HepG2 (cell line): ENCODE measurements at regions not wholly inside any gene's neighbourhood (a gene's known extent, or its start where the extent isn't known, plus 50 kb on each side); places are given as distances from the start of the nearest gene placed in this dataset.

Experiments
- ATAC-seq: fragments of 200-7000 bp; cut with Tn5 transposase; 3 replicates; pipeline ENCODE4 v1.9.1; 2020; ENCODE audit warnings: mild to moderate bottlenecking, moderate library complexity
- BruUV-seq: library from RNA; stranded (reverse); fragments of 400-500 nt; replicated peaks from 2 replicates; lab custom pipeline; 2021; lab: Mats Ljungman, UMichigan
- CTCF ChIA-PET: fragments of 300-600 bp; formaldehyde crosslinking; extraction: SDS; loops from one replicate; lab custom pipeline; 2021; ENCODE audit warnings: low total read pairs, inconsistent platforms, low intra/inter-chr PET ratio; lab: Yijun Ruan, JAX
- POLR2A ChIA-PET: fragments of 350-600 bp; sonication (Branson Sonifier 250); formaldehyde crosslinking; loops from one replicate; lab custom pipeline; 2020; ENCODE audit warnings: antibody characterized with exemption, inconsistent platforms; lab: Yijun Ruan, JAX
- DNase-seq: peaks from one replicate; pipeline ENCODE4 v3.0.0-alpha.2; 2015; ENCODE audit warnings: low spot score
- FAIRE-seq: peaks from 3 replicates; lab custom pipeline; 2011; peaks lifted over from hg19 to GRCh38; lab: Jason Lieb, UNC
- H2AFZ ChIP-seq: one replicate; pipeline ENCODE4 v1.6.1; 2011; ENCODE audit warnings: low read length, inconsistent platforms
- H3K27ac ChIP-seq: fragments of 300-600 bp; 3 replicates; pipeline ENCODE4 v1.8.0; 2011; ENCODE audit warnings: mixed run types, mild to moderate bottlenecking, mixed read lengths, low read length, inconsistent platforms; ENCODE audit not compliant: insufficient read depth; ENCODE audit errors: extremely low read length
- H3K27me3 ChIP-seq, 2 experiments: fragments of 200-600 bp in 1 of 2; 2 replicates in 1 of 2; 3 replicates in 1 of 2; pipeline versions ENCODE4 v1.6.0 to v1.8.0; 2011; ENCODE audit warnings: low read length in 2 of 2, mild to moderate bottlenecking in 2 of 2, moderate library complexity in 2 of 2, inconsistent platforms in 1 of 2; ENCODE audit not compliant: insufficient read depth in 2 of 2, control insufficient read depth in 1 of 2
- H3K36me3 ChIP-seq, 2 experiments: fragments of 200-600 bp in 1 of 2; replicated peaks in 1 of 2; 2 replicates in 1 of 2; 3 replicates in 1 of 2; pipeline versions ENCODE4 v1.5.1 to v1.8.0; 2011; ENCODE audit warnings: low read length in 2 of 2, inconsistent platforms in 1 of 2; ENCODE audit not compliant: insufficient read depth in 2 of 2, control insufficient read depth in 1 of 2
- H3K4me1 ChIP-seq: 2 replicates; pipeline ENCODE4 v1.5.1; 2012; ENCODE audit warnings: low read length, inconsistent platforms; ENCODE audit not compliant: insufficient read depth
- H3K4me2 ChIP-seq: 2 replicates; pipeline ENCODE4 v1.6.0; 2011; ENCODE audit warnings: low read depth, low read length, inconsistent platforms
- H3K4me3 ChIP-seq, 3 experiments: fragments of 200-600 bp in 1 of 3; sonication (generic), shearing (Covaris generic) in 1 of 3; replicated peaks in 1 of 3; 2 replicates each; pipeline ENCODE4 v1.5.1; 2011 to 2016; ENCODE audit warnings: low read length in 3 of 3, inconsistent platforms in 2 of 3, low read depth in 2 of 3, mild to moderate bottlenecking in 2 of 3, control low read depth in 1 of 3, mixed read lengths in 1 of 3; ENCODE audit not compliant: insufficient read depth in 1 of 3
- H3K79me2 ChIP-seq: one replicate; pipeline ENCODE4 v1.6.1; 2011; ENCODE audit warnings: low read length, inconsistent platforms; ENCODE audit not compliant: insufficient read depth
- H3K9ac ChIP-seq: 2 replicates; pipeline ENCODE4 v1.6.0; 2011; ENCODE audit warnings: mild to moderate bottlenecking, low read depth, low read length, inconsistent platforms; ENCODE audit not compliant: insufficient read depth
- H3K9me3 ChIP-seq: 2 replicates; pipeline ENCODE4 v1.5.1; 2012; ENCODE audit warnings: mild to moderate bottlenecking, low read length
- H4K20me1 ChIP-seq: 2 replicates; pipeline ENCODE4 v1.6.0; 2011; ENCODE audit warnings: inconsistent platforms, mild to moderate bottlenecking, low read length, moderate library complexity; ENCODE audit not compliant: insufficient read depth
- ARID2 ChIP-seq: sonication (generic); formaldehyde crosslinking; IDR thresholded peaks from 2 replicates; pipeline ENCODE4 v1.8.1; 2022; ENCODE audit warnings: mild to moderate bottlenecking, missing genetic modification reagents, borderline replicate concordance
- CENPX ChIP-seq: sonication (generic); formaldehyde crosslinking; IDR thresholded peaks from 2 replicates; pipeline ENCODE4 v1.9.0; 2021; ENCODE audit warnings: mild to moderate bottlenecking, missing genetic modification reagents, moderate library complexity
- FOXP4 ChIP-seq: sonication (generic); formaldehyde crosslinking; IDR thresholded peaks from 2 replicates; pipeline ENCODE4 v1.4.0; 2020; ENCODE audit warnings: missing genetic modification reagents
- KAT8 ChIP-seq: IDR thresholded peaks from 2 replicates; pipeline ENCODE4 v1.6.1; 2016; ENCODE audit warnings: missing genetic modification reagents, missing compliant biosample characterization
- MLXIP ChIP-seq: sonication (generic); formaldehyde crosslinking; IDR thresholded peaks from 2 replicates; pipeline ENCODE4 v1.9.0; 2021; ENCODE audit warnings: missing genetic modification reagents, borderline replicate concordance
- PAX8 ChIP-seq: sonication (generic); formaldehyde crosslinking; IDR thresholded peaks from 2 replicates; pipeline ENCODE4 v1.8.0; 2022; ENCODE audit warnings: mild to moderate bottlenecking, missing genetic modification reagents, borderline replicate concordance
- SRF ChIP-seq: IDR thresholded peaks from 2 replicates; pipeline ENCODE4 v1.6.1; 2011; ENCODE audit warnings: mild to moderate bottlenecking, low read depth, low read length, moderate library complexity
- STAG1 ChIP-seq: sonication (generic); formaldehyde crosslinking; IDR thresholded peaks from 2 replicates; pipeline ENCODE4 v1.4.0; 2020; ENCODE audit warnings: missing genetic modification reagents
- TARDBP ChIP-seq: sonication (generic); formaldehyde crosslinking; IDR thresholded peaks from 2 replicates; pipeline ENCODE4 v1.8.0; 2022; ENCODE audit warnings: mild to moderate bottlenecking, missing genetic modification reagents
- ZNF501 ChIP-seq: sonication (generic); formaldehyde crosslinking; IDR thresholded peaks from 2 replicates; pipeline ENCODE4 v1.5.1; 2020; ENCODE audit warnings: mild to moderate bottlenecking, moderate library complexity, missing genetic modification reagents
- ZNF577 ChIP-seq: sonication (generic); formaldehyde crosslinking; IDR thresholded peaks from 2 replicates; pipeline ENCODE4 v1.4.0; 2020; ENCODE audit warnings: mild to moderate bottlenecking, low read depth, missing genetic modification reagents, borderline replicate concordance
- ZSCAN25 ChIP-seq: sonication (generic); formaldehyde crosslinking; IDR thresholded peaks from 2 replicates; pipeline ENCODE4 v1.8.0; 2022; ENCODE audit warnings: mild to moderate bottlenecking, missing genetic modification reagents
- WGBS: methylation state at CpG from one replicate; pipeline ENCODE4 v1.1.6; 2017; ENCODE audit warnings: low lambda C conversion rate; 5-methylcytosine and 5-hydroxymethylcytosine counted together
- in situ Hi-C: cut with HindIII; loops from 2 replicates; pipeline ENCODE4 v1.10.0; 2017; ENCODE audit warnings: low pct_unique_long_range_greater_than_20kb; ENCODE audit not compliant: extremely low pct_ligation_motif_present
- intact Hi-C: fragments of 100-400 bp; cut with micrococcal nuclease; formaldehyde crosslinking; loops from one replicate; pipeline ENCODE4 v1.10.0; 2022; ENCODE audit not compliant: unreplicated experiment
- TF ChIP-seq, protein P1 (sequence below): sonication (generic); formaldehyde crosslinking; IDR thresholded peaks from 2 replicates; pipeline ENCODE4 v1.4.0; 2020; ENCODE audit warnings: missing genetic modification reagents
- TF ChIP-seq, protein P2 (sequence below): sonication (generic); formaldehyde crosslinking; IDR thresholded peaks from 2 replicates; pipeline ENCODE4 v1.4.0; 2020; ENCODE audit warnings: missing genetic modification reagents, borderline replicate concordance

DNA sequence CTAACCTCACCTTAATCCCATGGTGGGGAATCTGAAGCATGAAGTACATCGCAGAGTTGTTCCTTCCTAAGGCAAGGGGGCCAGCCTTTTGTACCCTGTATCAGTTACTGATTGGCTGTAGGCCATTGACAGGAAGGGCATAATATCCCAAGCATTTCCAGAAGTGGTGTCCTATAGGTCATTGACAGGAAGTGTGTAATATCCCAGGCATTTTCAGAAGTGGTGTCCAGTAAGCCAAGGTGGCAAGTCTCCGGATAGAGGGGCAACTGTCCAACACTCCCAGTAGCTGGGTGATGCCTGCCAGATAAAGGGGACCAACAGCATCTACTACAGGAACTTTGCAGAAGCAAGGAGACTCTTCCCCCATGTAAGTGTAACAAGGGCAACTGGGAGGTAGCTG lies 52.1 kb upstream of the MYRIP start:
- no peak for FAIRE-seq
- no peak for TF ChIP-seq SRF
- no peak for TF ChIP-seq FOXP4 (CRISPR knock-in tag)
- TF ChIP-seq, protein P1, sequence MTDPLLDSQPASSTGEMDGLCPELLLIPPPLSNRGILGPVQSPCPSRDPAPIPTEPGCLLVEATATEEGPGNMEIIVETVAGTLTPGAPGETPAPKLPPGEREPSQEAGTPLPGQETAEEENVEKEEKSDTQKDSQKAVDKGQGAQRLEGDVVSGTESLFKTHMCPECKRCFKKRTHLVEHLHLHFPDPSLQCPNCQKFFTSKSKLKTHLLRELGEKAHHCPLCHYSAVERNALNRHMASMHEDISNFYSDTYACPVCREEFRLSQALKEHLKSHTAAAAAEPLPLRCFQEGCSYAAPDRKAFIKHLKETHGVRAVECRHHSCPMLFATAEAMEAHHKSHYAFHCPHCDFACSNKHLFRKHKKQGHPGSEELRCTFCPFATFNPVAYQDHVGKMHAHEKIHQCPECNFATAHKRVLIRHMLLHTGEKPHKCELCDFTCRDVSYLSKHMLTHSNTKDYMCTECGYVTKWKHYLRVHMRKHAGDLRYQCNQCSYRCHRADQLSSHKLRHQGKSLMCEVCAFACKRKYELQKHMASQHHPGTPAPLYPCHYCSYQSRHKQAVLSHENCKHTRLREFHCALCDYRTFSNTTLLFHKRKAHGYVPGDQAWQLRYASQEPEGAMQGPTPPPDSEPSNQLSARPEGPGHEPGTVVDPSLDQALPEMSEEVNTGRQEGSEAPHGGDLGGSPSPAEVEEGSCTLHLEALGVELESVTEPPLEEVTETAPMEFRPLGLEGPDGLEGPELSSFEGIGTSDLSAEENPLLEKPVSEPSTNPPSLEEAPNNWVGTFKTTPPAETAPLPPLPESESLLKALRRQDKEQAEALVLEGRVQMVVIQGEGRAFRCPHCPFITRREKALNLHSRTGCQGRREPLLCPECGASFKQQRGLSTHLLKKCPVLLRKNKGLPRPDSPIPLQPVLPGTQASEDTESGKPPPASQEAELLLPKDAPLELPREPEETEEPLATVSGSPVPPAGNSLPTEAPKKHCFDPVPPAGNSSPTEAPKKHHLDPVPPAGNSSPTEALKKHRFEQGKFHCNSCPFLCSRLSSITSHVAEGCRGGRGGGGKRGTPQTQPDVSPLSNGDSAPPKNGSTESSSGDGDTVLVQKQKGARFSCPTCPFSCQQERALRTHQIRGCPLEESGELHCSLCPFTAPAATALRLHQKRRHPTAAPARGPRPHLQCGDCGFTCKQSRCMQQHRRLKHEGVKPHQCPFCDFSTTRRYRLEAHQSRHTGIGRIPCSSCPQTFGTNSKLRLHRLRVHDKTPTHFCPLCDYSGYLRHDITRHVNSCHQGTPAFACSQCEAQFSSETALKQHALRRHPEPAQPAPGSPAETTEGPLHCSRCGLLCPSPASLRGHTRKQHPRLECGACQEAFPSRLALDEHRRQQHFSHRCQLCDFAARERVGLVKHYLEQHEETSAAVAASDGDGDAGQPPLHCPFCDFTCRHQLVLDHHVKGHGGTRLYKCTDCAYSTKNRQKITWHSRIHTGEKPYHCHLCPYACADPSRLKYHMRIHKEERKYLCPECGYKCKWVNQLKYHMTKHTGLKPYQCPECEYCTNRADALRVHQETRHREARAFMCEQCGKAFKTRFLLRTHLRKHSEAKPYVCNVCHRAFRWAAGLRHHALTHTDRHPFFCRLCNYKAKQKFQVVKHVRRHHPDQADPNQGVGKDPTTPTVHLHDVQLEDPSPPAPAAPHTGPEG: no peak
- TF ChIP-seq ZNF577 (CRISPR knock-in tag): no peak
- no peak for TF ChIP-seq TARDBP (CRISPR knock-in tag)
- TF ChIP-seq CENPX (CRISPR knock-in tag): no peak
- no peak for TF ChIP-seq ARID2 (CRISPR knock-in tag)
- TF ChIP-seq PAX8 (CRISPR knock-in tag): no peak
- no peak for TF ChIP-seq STAG1
- TF ChIP-seq, protein P2, sequence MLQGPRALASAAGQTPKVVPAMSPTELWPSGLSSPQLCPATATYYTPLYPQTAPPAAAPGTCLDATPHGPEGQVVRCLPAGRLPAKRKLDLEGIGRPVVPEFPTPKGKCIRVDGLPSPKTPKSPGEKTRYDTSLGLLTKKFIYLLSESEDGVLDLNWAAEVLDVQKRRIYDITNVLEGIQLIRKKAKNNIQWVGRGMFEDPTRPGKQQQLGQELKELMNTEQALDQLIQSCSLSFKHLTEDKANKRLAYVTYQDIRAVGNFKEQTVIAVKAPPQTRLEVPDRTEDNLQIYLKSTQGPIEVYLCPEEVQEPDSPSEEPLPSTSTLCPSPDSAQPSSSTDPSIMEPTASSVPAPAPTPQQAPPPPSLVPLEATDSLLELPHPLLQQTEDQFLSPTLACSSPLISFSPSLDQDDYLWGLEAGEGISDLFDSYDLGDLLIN (CRISPR knock-in tag): no peak
- no peak for TF ChIP-seq MLXIP (CRISPR knock-in tag)
- no peak for TF ChIP-seq ZNF501 (CRISPR knock-in tag)
- TF ChIP-seq KAT8: no peak
- no peak for TF ChIP-seq ZSCAN25 (CRISPR knock-in tag)

More for the DNA sequence above, 52.1 kb upstream of the MYRIP start:
- Histone ChIP-seq H3K4me3 (no peak overlapping the region), H3K36me3 (no peaks in the 10 kb centered on the region), H3K27ac (no peak overlapping the region), H3K27me3 (0 out of 5 replicates have a peak, but pooled peaks cover 0 to 4% of the 10 kb centered on the region in 2 experiments), H3K79me2 (no peaks in the 10 kb centered on the region), H2AFZ (no peak overlapping the region), H4K20me1 (no peaks in the 10 kb centered on the region), H3K9ac (no peak overlapping the region), H3K9me3 (no peaks in the 10 kb centered on the region), H3K4me2 (no peak overlapping the region), H3K4me1 (0 out of 2 replicates have a peak, but pooled peaks cover under 1% of the 10 kb centered on the region)
- POLR2A ChIA-PET: no interaction called here
- WGBS: 46% methylated on average over 2 of the region's 2 CpGs
- ATAC-seq (no peak), DNase-seq (no peak)
- BruUV-seq: no TSS peak
- intact Hi-C loops (no loop called here), in situ Hi-C loops (no loop called here)
- CTCF ChIA-PET: no interaction called here
